K562 (cell line): ENCODE measurements at regions not wholly inside any gene's neighbourhood (a gene's known extent, or its start where the extent isn't known, plus 50 kb on each side); places are given as distances from the start of the nearest gene placed in this dataset.

Experiments used
- ATAC-seq: fragments of 200-7000 bp; cut with Tn5 transposase; 3 replicates; pipeline ENCODE4 v1.9.1; 2020; ENCODE audit warnings: moderate library complexity
- BruUV-seq: library from RNA; stranded (reverse); fragments of 400-500 nt; replicated peaks from 2 replicates; lab custom pipeline; 2021; lab: Mats Ljungman, UMichigan
- CTCF ChIA-PET: fragments of 300-600 bp; formaldehyde crosslinking; extraction: SDS; loops from one replicate; lab custom pipeline; 2021; ENCODE audit warnings: low intra/inter-chr PET ratio; lab: Yijun Ruan, JAX
- POLR2A ChIA-PET: fragments of 300-600, 350-650 bp; sonication (Branson Sonifier 250); formaldehyde crosslinking; extraction: SDS; loops from one replicate; lab custom pipeline; 2021; ENCODE audit warnings: antibody characterized with exemption, inconsistent platforms; lab: Yijun Ruan, JAX
- DNase-seq, 4 experiments: peaks; one replicate each; pipeline versions ENCODE4 v3.0.0 to v3.0.0-alpha.2; 2011 to 2018; ENCODE audit warnings: low spot score in 3 of 4, mixed read lengths in 3 of 4; ENCODE audit errors: extremely low read depth in 1 of 4
- FAIRE-seq: peaks from 2 replicates; lab custom pipeline; 2011; peaks lifted over from hg19 to GRCh38; lab: Jason Lieb, UNC
- H2AFZ ChIP-seq: 2 replicates; pipeline ENCODE4 v1.6.0; 2011; ENCODE audit warnings: low read depth, low read length, control low read depth, inconsistent platforms
- H3K27ac ChIP-seq: fragments of 200-600 bp; 3 replicates; pipeline ENCODE4 v1.8.0; 2011; ENCODE audit warnings: low read depth, mild to moderate bottlenecking, control low read depth, inconsistent platforms, low read length, moderate library complexity, mixed read lengths; ENCODE audit errors: extremely low read depth
- H3K27me3 ChIP-seq, 2 experiments: fragments of 300-600 bp in 1 of 2; 2 replicates in 1 of 2; 3 replicates in 1 of 2; pipeline versions ENCODE4 v1.6.0 to v1.8.0; 2011; ENCODE audit warnings: inconsistent platforms in 2 of 2, low read length in 2 of 2, mild to moderate bottlenecking in 1 of 2, mixed read lengths in 1 of 2, moderate library complexity in 1 of 2; ENCODE audit not compliant: control insufficient read depth in 2 of 2, insufficient read depth in 2 of 2
- H3K36me3 ChIP-seq: fragments of 300-600 bp; 3 replicates; pipeline ENCODE4 v1.8.0; 2011; ENCODE audit warnings: mild to moderate bottlenecking, low read length, inconsistent platforms; ENCODE audit not compliant: control insufficient read depth, insufficient read depth
- H3K4me1 ChIP-seq, 2 experiments: fragments of 200-600 bp in 1 of 2; replicated peaks in 1 of 2; 2 replicates in 1 of 2; 3 replicates in 1 of 2; pipeline versions ENCODE4 v1.5.1 to v1.8.0; 2011; ENCODE audit warnings: inconsistent platforms in 2 of 2, low read length in 2 of 2, mild to moderate bottlenecking in 1 of 2, mixed read lengths in 1 of 2, moderate library complexity in 1 of 2; ENCODE audit not compliant: control insufficient read depth in 2 of 2, insufficient read depth in 2 of 2
- H3K4me2 ChIP-seq: 2 replicates; pipeline ENCODE4 v1.6.1; 2011; ENCODE audit warnings: low read length, control low read depth, inconsistent platforms, mixed read lengths; ENCODE audit not compliant: insufficient read depth
- H3K4me3 ChIP-seq: fragments of 200-600 bp; sonication (generic), shearing (Covaris generic); 2 replicates; pipeline ENCODE4 v1.5.1; 2016; ENCODE audit warnings: control low read depth, inconsistent platforms
- H3K79me2 ChIP-seq: fragments of 200-600 bp; 3 replicates; pipeline ENCODE4 v1.8.0; 2011; ENCODE audit warnings: low read length, inconsistent platforms; ENCODE audit not compliant: control insufficient read depth, insufficient read depth
- H3K9ac ChIP-seq, 2 experiments: 2 replicates each; pipeline versions ENCODE4 v1.6.0 to v1.6.1; 2011; ENCODE audit warnings: low read depth in 2 of 2, low read length in 2 of 2, control low read depth in 1 of 2, inconsistent platforms in 1 of 2, mild to moderate bottlenecking in 1 of 2, mixed read lengths in 1 of 2; ENCODE audit not compliant: insufficient read depth in 1 of 2
- H3K9me1 ChIP-seq: one replicate; pipeline ENCODE4 v1.6.0; 2011; ENCODE audit warnings: inconsistent platforms, mild to moderate bottlenecking, low read length, moderate library complexity; ENCODE audit not compliant: control insufficient read depth, insufficient read depth
- H3K9me3 ChIP-seq: replicated peaks from 2 replicates; pipeline ENCODE4 v1.5.1; 2011; ENCODE audit warnings: low read depth, low read length, inconsistent platforms; ENCODE audit not compliant: control insufficient read depth, insufficient read depth
- H4K20me1 ChIP-seq: replicated peaks from 2 replicates; pipeline ENCODE4 v1.6.1; 2011; ENCODE audit warnings: low read length, inconsistent platforms, mixed read lengths; ENCODE audit not compliant: control insufficient read depth, insufficient read depth
- NELFE ChIP-seq: IDR thresholded peaks from 2 replicates; pipeline ENCODE4 v1.6.1; 2011; ENCODE audit warnings: mild to moderate bottlenecking; ENCODE audit not compliant: insufficient read depth, insufficient read length
- NFYB ChIP-seq: IDR thresholded peaks from 2 replicates; pipeline ENCODE4 v1.6.1; 2011; ENCODE audit warnings: mild to moderate bottlenecking, moderate library complexity; ENCODE audit not compliant: insufficient read length; ENCODE audit errors: extremely low read depth
- WGBS: fragments of 100-300 bp; shearing (Covaris generic); methylation state at CpG from one replicate; pipeline ENCODE4 v1.1.6; 2016; ENCODE audit warnings: low coverage, mixed read lengths; ENCODE audit not compliant: insufficient coverage; ENCODE audit errors: missing lambda C conversion rate; 5-methylcytosine and 5-hydroxymethylcytosine counted together
- in situ Hi-C: fragments of 300-500 bp; cut with MboI; formaldehyde crosslinking; loops from 4 replicates; pipeline ENCODE4 v1.15.0; 2018; ENCODE audit warnings: inconsistent platforms, mixed read lengths
- intact Hi-C: fragments of 100-400 bp; cut with micrococcal nuclease; formaldehyde crosslinking; loops from 2 replicates; pipeline ENCODE4 v1.14.2; 2022
- TF ChIP-seq, protein P1 (sequence below): sonication (generic); formaldehyde crosslinking; IDR thresholded peaks from 2 replicates; pipeline ENCODE4 v1.8.1; 2023; ENCODE audit warnings: mild to moderate bottlenecking, missing genetic modification reagents

DNA sequence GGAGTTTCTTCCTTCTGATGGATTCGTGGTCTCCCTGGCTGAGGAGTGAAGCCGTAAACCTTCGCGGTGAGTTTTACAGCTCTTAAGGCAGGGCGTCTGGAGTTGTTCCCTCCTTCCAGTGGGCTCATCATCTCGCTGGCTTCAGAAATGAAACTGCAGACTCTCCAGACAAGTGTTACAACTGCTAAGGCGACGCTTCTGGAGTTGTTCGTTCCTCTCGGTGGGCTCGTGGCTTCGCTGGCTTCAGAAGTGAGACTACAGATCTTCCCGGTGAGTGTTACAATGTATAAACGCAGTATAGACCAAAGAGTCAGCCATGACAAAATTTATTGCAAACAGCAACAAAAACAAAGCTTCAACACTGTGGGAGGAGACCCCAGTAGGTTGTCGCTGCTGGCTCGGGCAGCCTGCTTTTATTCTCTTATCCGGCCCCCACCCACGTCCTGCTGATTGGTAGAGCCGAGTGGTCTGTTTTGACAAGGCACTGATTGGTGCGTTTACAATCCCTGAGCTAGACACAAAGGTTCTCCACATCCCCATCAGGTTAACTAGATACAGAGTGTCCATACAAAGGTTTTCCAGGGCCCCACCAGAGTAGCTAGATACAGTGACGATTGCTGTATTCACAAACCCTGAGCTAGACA, 113.2 kb downstream of the GPX5 start:
- peaks cover 13% of the 10 kb centered on the region for H3K9me3 ChIP-seq
- BruUV-seq: no TSS peak
- H3K36me3 ChIP-seq: no peaks in the 10 kb centered on the region
- H3K79me2 ChIP-seq: no peaks in the 10 kb centered on the region
- no peaks in the 10 kb centered on the region for H4K20me1 ChIP-seq
- H2AFZ ChIP-seq: no peak overlapping the region
- no peaks in the 10 kb centered on the region for H3K9me1 ChIP-seq
- ChIA-PET POLR2A (interaction anchor here (0.6 to 0.8 kb wide), 2 partner anchors 18 to 28 kb away, joined by 3 read pairs; no protein-coding TSS in a partner anchor), CTCF (no interaction called here)
- TF ChIP-seq NELFE: no peak
- TF ChIP-seq, protein P1, sequence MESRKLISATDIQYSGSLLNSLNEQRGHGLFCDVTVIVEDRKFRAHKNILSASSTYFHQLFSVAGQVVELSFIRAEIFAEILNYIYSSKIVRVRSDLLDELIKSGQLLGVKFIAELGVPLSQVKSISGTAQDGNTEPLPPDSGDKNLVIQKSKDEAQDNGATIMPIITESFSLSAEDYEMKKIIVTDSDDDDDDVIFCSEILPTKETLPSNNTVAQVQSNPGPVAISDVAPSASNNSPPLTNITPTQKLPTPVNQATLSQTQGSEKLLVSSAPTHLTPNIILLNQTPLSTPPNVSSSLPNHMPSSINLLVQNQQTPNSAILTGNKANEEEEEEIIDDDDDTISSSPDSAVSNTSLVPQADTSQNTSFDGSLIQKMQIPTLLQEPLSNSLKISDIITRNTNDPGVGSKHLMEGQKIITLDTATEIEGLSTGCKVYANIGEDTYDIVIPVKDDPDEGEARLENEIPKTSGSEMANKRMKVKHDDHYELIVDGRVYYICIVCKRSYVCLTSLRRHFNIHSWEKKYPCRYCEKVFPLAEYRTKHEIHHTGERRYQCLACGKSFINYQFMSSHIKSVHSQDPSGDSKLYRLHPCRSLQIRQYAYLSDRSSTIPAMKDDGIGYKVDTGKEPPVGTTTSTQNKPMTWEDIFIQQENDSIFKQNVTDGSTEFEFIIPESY (CRISPR knock-in tag): 0 out of 2 replicates have a peak, but pooled peaks have one; percentile 15
- TF ChIP-seq NFYB: peak; percentile 2
- no peak overlapping the region for H3K9ac ChIP-seq
- H3K4me1 ChIP-seq: no peaks in the 10 kb centered on the region
- no peak overlapping the region for H3K4me2 ChIP-seq
- WGBS: 75% methylated on average over 21 of the region's 21 CpGs
- no peak overlapping the region for H3K4me3 ChIP-seq
- DNase-seq (no peak), ATAC-seq (no peak), FAIRE-seq (no peak)
- intact Hi-C loops (no loop called here), in situ Hi-C loops (no loop called here)
- no peak overlapping the region for H3K27ac ChIP-seq
- H3K27me3 ChIP-seq: no peaks in the 10 kb centered on the region; a peak in 1 of 5 replicates
